ENCODE measurements at regions not wholly inside any gene's neighbourhood (a gene's known extent, or its start where the extent isn't known, plus 50 kb on each side); places are given as distances from the start of the nearest gene placed in this dataset.
"Not testable (repeated sequence)": the region's sequence is repeated elsewhere in the genome, so short reads cannot be mapped to it uniquely, and the experiment has no call there.

GRCh38 chr5:152106571-152106970, 181.9 kb upstream of the GLRA1 start:
- no peak for DNase-seq

GRCh38 chr5:152105085-152105484, 180.4 kb upstream of the GLRA1 start:
- no peak for DNase-seq

GRCh38 chr5:152104211-152104610, 179.6 kb upstream of the GLRA1 start:
- no peak for DNase-seq

GRCh38 chr5:152102908-152103307, 178.3 kb upstream of the GLRA1 start:
- DNase-seq, result not testable (repeated sequence)

GRCh38 chr5:152102057-152102456, 177.4 kb upstream of the GLRA1 start:
- no peak for DNase-seq

- DNase-seq, result no peak
Measured at GRCh38 chr5:152100462-152100861, 175.8 kb upstream of the GLRA1 start.

- no peak for DNase-seq
Measured at GRCh38 chr5:152097128-152097527, 172.5 kb upstream of the GLRA1 start.

GRCh38 chr5:152094716-152095115, 170.1 kb upstream of the GLRA1 start:
- DNase-seq, result no peak

- no peak for DNase-seq
Measured at GRCh38 chr5:152094060-152094459, 169.4 kb upstream of the GLRA1 start.

- DNase-seq, result no peak
Measured at GRCh38 chr5:152092580-152092979, 167.9 kb upstream of the GLRA1 start.

GRCh38 chr5:152089644-152090043, 165.0 kb upstream of the GLRA1 start:
- DNase-seq, result no peak

GRCh38 chr5:152086668-152087067, 162.0 kb upstream of the GLRA1 start:
- DNase-seq, result no peak

- no peak for DNase-seq
Measured at GRCh38 chr5:152084476-152084875, 159.8 kb upstream of the GLRA1 start.

GRCh38 chr5:152083231-152083630, 158.6 kb upstream of the GLRA1 start:
- DNase-seq, result no peak

GRCh38 chr5:152072091-152072490, 147.4 kb upstream of the GLRA1 start:
- no peak for DNase-seq

- no peak for DNase-seq
Measured at GRCh38 chr5:152070591-152070990, 145.9 kb upstream of the GLRA1 start.

GRCh38 chr5:152066784-152067183, 142.1 kb upstream of the GLRA1 start:
- DNase-seq, result no peak

- DNase-seq, result no peak
Measured at GRCh38 chr5:152063004-152063403, 138.4 kb upstream of the GLRA1 start.

GRCh38 chr5:152061095-152061494, 136.4 kb upstream of the GLRA1 start:
- DNase-seq, result no peak

- DNase-seq, result no peak
Measured at GRCh38 chr5:152058267-152058666, 133.6 kb upstream of the GLRA1 start.

GRCh38 chr5:152056931-152057330, 132.3 kb upstream of the GLRA1 start:
- DNase-seq, result no peak

- no peak for DNase-seq
Measured at GRCh38 chr5:152052470-152052869, 127.8 kb upstream of the GLRA1 start.

- DNase-seq, result no peak
Measured at GRCh38 chr5:152051499-152052454, 127.1 kb upstream of the GLRA1 start.

- no peak for DNase-seq
Measured at GRCh38 chr5:152046361-152046760, 121.7 kb upstream of the GLRA1 start.

GRCh38 chr5:152038856-152039255, 114.2 kb upstream of the GLRA1 start:
- not testable (repeated sequence) for DNase-seq
